Activated T-cell treated with anti-CD3 and anti-CD28 coated beads, Interleukin-2, amount 50 U/mL, for 72 hours (primary cell): ENCODE measurements at regions not wholly inside any gene's neighbourhood (a gene's known extent, or its start where the extent isn't known, plus 50 kb on each side); places are given as distances from the start of the nearest gene placed in this dataset.

Experiments used
- ATAC-seq, 2 donors: fragments of 150-1000 bp; cut with Tn5 transposase; replicated peaks in 1 of 2; 2 replicates each; pipeline ENCODE4 v1.10.0; 2021; ENCODE audit warnings: moderate library complexity in 2 of 2, mild to moderate bottlenecking in 1 of 2
- DNase-seq, 2 donors: peaks; one replicate each; pipeline ENCODE4 v3.0.0; 2021 to 2022; ENCODE audit warnings: mixed read lengths in 1 of 2
- H3K27ac Mint-ChIP-seq: one replicate; pipeline ENCODE4 v1.8.0; 2022; ENCODE audit warnings: mild to moderate bottlenecking, moderate library complexity, mixed read lengths
- H3K27me3 Mint-ChIP-seq: one replicate; pipeline ENCODE4 v1.8.0; 2022; ENCODE audit warnings: low read depth, mixed read lengths
- H3K36me3 Mint-ChIP-seq, 2 donors: one replicate each; pipeline ENCODE4 v1.8.0; 2022; ENCODE audit warnings: mixed read lengths in 2 of 2, mild to moderate bottlenecking in 1 of 2; ENCODE audit not compliant: insufficient read depth in 2 of 2
- H3K4me1 Mint-ChIP-seq: one replicate; pipeline ENCODE4 v1.8.0; 2022; ENCODE audit warnings: low read depth, mixed read lengths
- H3K4me3 Mint-ChIP-seq, 2 donors: one replicate each; pipeline ENCODE4 v1.8.0; 2022; ENCODE audit warnings: mild to moderate bottlenecking in 2 of 2, mixed read lengths in 2 of 2, moderate library complexity in 2 of 2
- H3K9me3 Mint-ChIP-seq, 2 donors: one replicate each; pipeline ENCODE4 v1.8.0; 2022; ENCODE audit warnings: mixed read lengths in 2 of 2

DNA sequence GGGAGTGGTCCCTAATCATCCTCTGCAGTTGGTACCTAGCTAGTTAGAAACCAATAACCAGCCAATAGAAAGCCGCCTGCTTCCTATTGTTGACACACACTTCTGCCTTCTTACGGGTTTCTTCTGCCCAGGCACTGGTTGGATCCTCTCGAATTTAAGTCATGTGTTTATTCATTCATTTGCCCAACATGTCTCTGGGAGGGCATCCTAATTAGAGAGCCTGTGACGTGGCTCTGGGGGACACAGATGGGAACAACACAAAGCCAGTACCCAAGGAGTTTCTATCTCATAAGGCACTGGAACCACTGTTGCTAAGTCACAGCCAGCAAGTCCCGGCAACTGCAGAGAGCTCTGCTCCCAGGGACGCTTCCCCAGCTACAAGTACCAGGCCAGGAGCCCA, 300.7 kb upstream of the TNRC6C start:
- Mint-ChIP-seq H3K9me3 (peaks cover 1 to 2% of the 10 kb centered on the region in 2 donors), H3K27ac (no peak overlapping the region), H3K36me3 (peaks cover 4 to 6% of the 10 kb centered on the region in 2 donors), H3K4me1 (peaks cover 10% of the 10 kb centered on the region), H3K4me3 (no peak overlapping the region), H3K27me3 (no peaks in the 10 kb centered on the region)
- DNase-seq (no peak), ATAC-seq (no peak)

DNA sequence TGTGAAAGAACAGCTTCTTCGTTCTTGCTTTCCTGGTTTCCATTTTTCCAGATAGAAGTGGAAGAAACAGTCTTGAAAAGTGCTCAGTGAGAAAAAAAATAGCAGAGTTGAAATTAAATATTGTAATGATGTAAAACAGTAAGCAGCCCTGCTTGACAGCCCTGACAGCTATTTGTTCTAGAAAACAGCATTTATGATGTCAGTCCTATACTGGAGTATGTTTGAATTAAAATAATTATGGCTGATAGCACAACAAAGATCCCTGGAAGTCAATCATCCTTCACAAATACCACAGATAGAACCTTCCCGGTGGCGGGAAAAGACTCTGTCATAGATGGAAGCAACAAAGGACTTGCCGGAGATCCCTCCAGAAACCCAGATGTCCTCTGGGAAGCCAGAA, 298.0 kb upstream of the TNRC6C start:
- H3K4me1 Mint-ChIP-seq, result peaks cover 11% of the 10 kb centered on the region
- ATAC-seq (no peak), DNase-seq (no peak)
- H3K27me3 Mint-ChIP-seq, result no peaks in the 10 kb centered on the region
- H3K9me3 Mint-ChIP-seq, result peaks cover 4 to 6% of the 10 kb centered on the region in 2 donors
- H3K27ac Mint-ChIP-seq, result no peak overlapping the region
- H3K36me3 Mint-ChIP-seq, result peaks cover 6 to 8% of the 10 kb centered on the region in 2 donors
- no peak overlapping the region for H3K4me3 Mint-ChIP-seq

DNA sequence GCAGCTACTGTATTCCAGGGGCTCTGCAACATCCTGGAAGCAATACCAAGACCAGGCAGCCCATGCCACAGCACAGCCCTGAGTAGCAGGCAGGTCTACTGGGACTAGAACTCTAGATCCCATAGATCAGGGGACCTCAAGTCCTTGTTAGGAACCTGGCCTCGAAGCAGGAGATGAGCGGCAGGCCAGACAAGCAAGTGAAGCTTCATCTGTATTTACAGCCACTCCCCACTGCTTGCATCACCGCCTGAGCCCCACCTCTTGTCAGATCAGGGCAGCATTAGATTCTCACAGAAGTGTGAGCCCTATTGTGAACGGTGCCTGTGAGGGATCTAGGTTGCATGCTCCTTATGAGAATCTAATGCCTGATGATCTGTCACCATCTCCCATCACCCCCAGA, 295.7 kb upstream of the TNRC6C start:
- Mint-ChIP-seq H3K4me3 (no peak overlapping the region), H3K27me3 (no peaks in the 10 kb centered on the region)

DNA sequence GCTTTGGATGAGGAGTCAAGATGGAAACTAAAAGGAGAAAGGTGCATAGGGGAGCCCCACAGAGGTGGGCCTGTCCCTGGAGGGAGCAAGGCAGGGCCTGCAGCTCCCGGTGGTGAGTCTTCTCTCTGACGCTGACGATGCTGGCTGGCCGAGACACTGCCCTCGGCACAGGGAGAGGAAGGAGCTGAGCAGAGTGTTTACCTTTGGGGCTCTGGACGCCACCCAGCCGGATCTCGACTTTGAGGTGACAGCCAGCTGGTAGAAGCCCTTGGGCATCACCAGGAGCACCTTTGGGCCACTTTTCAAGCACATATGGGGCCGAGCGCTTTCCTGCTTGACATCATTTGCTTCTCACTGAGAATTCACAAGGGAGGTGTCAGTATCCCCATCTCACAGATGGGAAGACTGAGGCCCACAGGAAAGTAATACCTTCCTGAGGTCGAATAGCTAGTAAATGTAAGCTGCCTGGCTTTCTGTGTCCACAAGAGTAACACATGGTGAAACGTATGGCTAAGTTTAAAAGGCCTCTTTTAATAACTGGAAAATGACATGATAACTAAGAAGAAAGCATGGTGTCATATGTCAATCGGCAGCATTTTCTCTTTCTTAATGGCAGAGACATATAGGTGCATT, 294.3 kb upstream of the TNRC6C start:
- ATAC-seq, result no peak
- Mint-ChIP-seq H3K27ac (no peak overlapping the region), H3K4me1 (peaks cover 42% of the 10 kb centered on the region), H3K36me3 (peaks cover 16 to 25% of the 10 kb centered on the region in 2 donors), H3K27me3 (no peaks in the 10 kb centered on the region), H3K4me3 (no peak overlapping the region), H3K9me3 (peaks cover 12 to 14% of the 10 kb centered on the region in 2 donors)
- no peak for DNase-seq

More for the DNA sequence above, 295.7 kb upstream of the TNRC6C start:
- Mint-ChIP-seq H3K4me1 (peaks cover 33% of the 10 kb centered on the region), H3K9me3 (peaks cover 6 to 10% of the 10 kb centered on the region in 2 donors), H3K27ac (no peak overlapping the region), H3K36me3 (peaks cover 13 to 19% of the 10 kb centered on the region in 2 donors)
- ATAC-seq (no peak), DNase-seq (no peak)

DNA sequence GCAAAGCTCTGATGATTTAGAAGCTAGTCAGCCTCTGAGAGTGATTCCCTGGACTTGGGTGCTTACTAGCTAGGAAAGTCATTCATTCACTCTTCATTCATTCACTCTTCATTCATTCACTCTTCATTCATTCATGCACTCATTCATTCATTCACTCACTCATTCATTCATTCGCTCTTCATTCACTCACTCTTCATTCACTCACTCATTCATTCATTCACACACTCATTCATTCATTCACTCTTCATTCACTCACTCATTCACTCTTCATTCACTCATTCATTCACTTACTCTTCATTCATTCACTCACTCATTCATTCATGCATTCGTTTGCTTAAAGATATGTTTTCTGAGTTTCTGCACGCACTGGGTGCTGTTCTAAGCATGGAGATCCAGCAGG, 292.7 kb upstream of the TNRC6C start:
- peaks cover 12 to 15% of the 10 kb centered on the region in 2 donors for H3K9me3 Mint-ChIP-seq
- H3K4me3 Mint-ChIP-seq, result peak overlapping the region; percentile 86 to 93
- DNase-seq, result no peak
- no peak for ATAC-seq
- no peaks in the 10 kb centered on the region for H3K27me3 Mint-ChIP-seq
- peak overlapping the region; percentile 71 for H3K27ac Mint-ChIP-seq
- peaks cover 41% of the 10 kb centered on the region for H3K4me1 Mint-ChIP-seq
- peaks cover 16 to 30% of the 10 kb centered on the region in 2 donors for H3K36me3 Mint-ChIP-seq

DNA sequence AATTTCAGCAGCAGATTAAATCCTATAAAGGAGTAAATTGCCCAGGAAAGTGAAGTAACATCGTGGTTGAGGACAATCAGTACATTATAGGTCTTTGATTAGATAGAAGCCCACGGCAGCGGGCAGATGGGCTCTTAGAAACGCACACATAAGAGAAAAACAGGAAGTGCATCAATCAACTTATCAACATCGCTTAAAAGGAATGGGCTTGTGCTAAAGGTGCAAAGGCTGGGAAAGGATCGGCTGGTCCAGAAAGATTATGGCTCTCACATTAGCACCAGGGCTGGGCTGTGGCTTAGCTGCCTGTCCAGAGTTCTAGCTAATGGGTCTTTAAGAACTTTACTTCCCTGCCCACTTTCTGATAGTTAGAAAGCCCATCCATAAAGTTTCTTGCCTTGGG, 292.0 kb upstream of the TNRC6C start:
- H3K4me1 Mint-ChIP-seq, result peaks cover 41% of the 10 kb centered on the region
- DNase-seq (no peak), ATAC-seq (peak; percentile 10 to 16)
- H3K9me3 Mint-ChIP-seq, result peaks cover 12 to 15% of the 10 kb centered on the region in 2 donors
- peaks cover 16 to 30% of the 10 kb centered on the region in 2 donors for H3K36me3 Mint-ChIP-seq
- H3K27ac Mint-ChIP-seq, result peak overlapping the region; percentile 71
- peak overlapping the region; percentile 86 to 93 for H3K4me3 Mint-ChIP-seq
- no peaks in the 10 kb centered on the region for H3K27me3 Mint-ChIP-seq

DNA sequence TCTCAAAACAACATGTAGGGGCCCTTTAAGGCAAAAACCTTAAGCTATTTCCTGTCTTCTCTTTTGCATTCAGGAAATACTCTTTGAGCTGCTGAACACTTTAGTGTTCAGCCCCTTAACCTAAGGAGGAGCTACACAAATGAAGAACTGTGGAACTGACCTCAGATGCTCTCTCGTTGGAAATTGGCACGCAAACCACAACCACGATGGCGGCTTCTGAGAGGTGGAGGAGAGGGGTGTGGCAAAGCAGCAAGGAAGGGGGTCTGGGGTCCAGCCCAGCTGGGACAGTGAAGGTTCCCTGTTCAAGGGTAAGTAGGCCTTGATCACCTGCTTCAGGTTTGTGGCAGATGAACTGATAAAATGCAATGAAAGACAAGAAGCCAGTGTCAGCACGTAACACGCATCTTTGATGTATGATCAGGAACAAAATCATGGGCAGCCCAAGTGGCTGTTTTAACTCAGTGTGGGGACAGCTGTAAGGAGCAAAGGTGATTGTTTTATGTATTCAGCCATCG, 291.6 kb upstream of the TNRC6C start:
- ATAC-seq (peak; percentile 91), DNase-seq (peak; percentile 79 to 82)
- H3K4me1 Mint-ChIP-seq, result peaks cover 41% of the 10 kb centered on the region
- H3K36me3 Mint-ChIP-seq, result peaks cover 16 to 30% of the 10 kb centered on the region in 2 donors
- H3K27me3 Mint-ChIP-seq, result no peaks in the 10 kb centered on the region
- peaks cover 12 to 15% of the 10 kb centered on the region in 2 donors for H3K9me3 Mint-ChIP-seq
- H3K27ac Mint-ChIP-seq, result peak overlapping the region; percentile 71
- H3K4me3 Mint-ChIP-seq, result peak overlapping the region; percentile 86 to 93

DNA sequence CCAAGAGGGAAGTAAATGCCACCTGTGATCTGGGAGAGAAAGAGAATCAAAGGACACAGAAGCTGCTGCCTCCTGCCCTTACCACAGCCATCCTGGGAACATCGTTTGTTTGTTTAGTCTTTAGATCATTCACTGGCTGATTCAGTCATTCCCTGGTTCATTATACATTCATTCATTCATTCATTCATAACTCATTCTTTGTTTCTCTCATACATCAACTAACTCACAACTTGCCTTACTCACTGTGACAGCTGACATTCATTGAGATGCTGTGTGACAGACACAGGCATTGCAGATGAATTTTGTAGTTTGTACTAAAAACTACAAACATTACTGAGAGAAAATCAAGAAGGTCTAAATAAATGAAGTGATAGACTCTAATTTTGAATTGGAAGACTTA, 291.0 kb upstream of the TNRC6C start:
- DNase-seq (peak in 1 of 2 donors; percentile 9), ATAC-seq (peak; percentile 56 to 72)
- Mint-ChIP-seq H3K36me3 (peaks cover 16 to 30% of the 10 kb centered on the region in 2 donors), H3K9me3 (peaks cover 12 to 15% of the 10 kb centered on the region in 2 donors), H3K4me1 (peaks cover 41% of the 10 kb centered on the region), H3K27ac (peak overlapping the region; percentile 71), H3K4me3 (peak overlapping the region; percentile 86 to 93), H3K27me3 (no peaks in the 10 kb centered on the region)

DNA sequence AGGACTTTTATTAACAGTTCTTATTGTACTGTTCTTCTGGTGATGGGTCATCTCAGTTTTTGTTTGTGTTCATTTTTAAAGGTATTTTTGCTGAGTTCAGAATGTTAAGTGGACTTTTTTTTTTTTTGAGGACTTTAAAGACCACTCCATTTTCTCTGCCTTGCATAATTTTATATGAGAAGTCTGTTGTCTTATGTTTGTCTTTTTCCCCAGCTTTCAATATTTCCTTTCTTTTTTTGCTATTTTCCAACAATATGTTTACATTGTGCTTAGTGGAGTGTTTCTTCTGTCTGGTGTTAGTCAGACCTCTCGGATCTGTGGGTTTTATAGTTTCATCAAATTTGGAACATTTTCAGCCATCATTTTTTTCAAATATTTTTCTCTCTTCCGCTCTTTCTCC, 290.0 kb upstream of the TNRC6C start:
- peaks cover 41% of the 10 kb centered on the region for H3K4me1 Mint-ChIP-seq
- H3K4me3 Mint-ChIP-seq, result peak overlapping the region; percentile 53 to 83
- ATAC-seq (no peak), DNase-seq (no peak)
- H3K36me3 Mint-ChIP-seq, result peaks cover 16 to 33% of the 10 kb centered on the region in 2 donors
- no peaks in the 10 kb centered on the region for H3K27me3 Mint-ChIP-seq
- H3K9me3 Mint-ChIP-seq, result peaks cover 12 to 15% of the 10 kb centered on the region in 2 donors
- peak overlapping the region; percentile 86 for H3K27ac Mint-ChIP-seq

DNA sequence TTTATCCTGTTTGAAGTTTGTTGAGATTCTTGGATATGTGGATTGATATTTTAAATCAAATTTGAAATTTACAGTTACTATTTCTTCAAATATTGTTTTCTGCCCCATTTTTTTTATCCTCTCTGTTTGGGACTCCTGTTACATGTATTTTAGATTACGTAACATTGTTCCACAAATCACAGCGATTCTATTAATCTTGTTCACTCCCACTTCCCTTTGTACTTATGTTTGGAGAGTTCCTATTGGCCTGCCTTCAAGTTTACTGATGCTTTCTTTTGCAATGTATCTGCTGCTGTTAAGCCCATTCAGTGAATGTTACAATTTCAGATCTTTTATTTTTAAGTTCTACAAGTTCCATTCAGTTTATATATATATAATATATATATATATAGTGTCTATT, 288.3 kb upstream of the TNRC6C start:
- H3K4me1 Mint-ChIP-seq, result peaks cover 38% of the 10 kb centered on the region
- peaks cover 11 to 12% of the 10 kb centered on the region in 2 donors for H3K9me3 Mint-ChIP-seq
- H3K36me3 Mint-ChIP-seq, result peaks cover 21 to 32% of the 10 kb centered on the region in 2 donors
- ATAC-seq, result no peak
- DNase-seq, result no peak
- no peak overlapping the region for H3K4me3 Mint-ChIP-seq
- H3K27me3 Mint-ChIP-seq, result no peaks in the 10 kb centered on the region
- peak overlapping the region; percentile 69 for H3K27ac Mint-ChIP-seq

DNA sequence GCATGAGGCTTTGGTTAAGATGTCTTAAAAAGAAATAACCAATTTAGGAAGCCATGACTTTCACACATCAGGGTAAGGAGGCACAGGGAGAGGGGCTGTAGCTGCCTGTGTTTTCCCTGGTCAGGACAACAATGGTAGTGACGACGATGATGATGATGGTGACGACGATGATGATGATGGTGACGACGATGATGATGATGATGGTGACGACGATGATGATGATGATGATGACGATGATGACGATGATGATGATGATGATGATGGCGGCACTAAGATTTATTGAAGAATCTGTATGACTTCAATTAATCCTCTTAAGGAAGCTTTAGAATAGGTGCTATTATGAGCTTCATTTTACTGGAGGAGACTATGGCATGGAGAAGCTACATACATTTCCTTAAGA, 284.1 kb upstream of the TNRC6C start:
- H3K27me3 Mint-ChIP-seq, result no peaks in the 10 kb centered on the region
- peaks cover 6% of the 10 kb centered on the region in 2 donors for H3K36me3 Mint-ChIP-seq

DNA sequence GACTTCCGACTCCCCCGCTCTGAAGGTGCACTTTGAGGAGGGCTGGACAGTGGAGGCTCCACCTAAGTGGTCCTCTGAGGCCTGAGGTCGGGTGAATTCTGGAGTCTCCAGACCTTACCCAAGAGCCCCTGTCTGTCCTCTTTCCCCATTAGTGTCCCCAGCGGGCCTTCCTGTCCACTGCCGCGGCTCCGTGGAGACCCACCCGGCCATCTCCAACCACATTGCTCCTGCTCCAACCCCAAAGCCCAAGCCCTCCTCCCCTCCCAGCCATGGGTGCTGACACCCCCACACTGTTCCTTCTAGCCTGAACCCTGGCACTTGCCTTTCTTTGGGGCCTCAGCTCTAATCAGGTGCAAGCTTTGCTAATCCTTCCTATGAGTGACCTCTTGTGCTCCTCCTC, 283.1 kb upstream of the TNRC6C start:
- H3K4me1 Mint-ChIP-seq, result no peaks in the 10 kb centered on the region
- H3K27me3 Mint-ChIP-seq, result no peaks in the 10 kb centered on the region
- no peak for DNase-seq
- peaks cover 2 to 4% of the 10 kb centered on the region in 2 donors for H3K36me3 Mint-ChIP-seq
- ATAC-seq, result no peak
- H3K4me3 Mint-ChIP-seq, result no peak overlapping the region
- H3K9me3 Mint-ChIP-seq, result no peaks in the 10 kb centered on the region
- H3K27ac Mint-ChIP-seq, result no peak overlapping the region

More for the DNA sequence above, 284.1 kb upstream of the TNRC6C start:
- ATAC-seq, result no peak
- Mint-ChIP-seq H3K27ac (no peak overlapping the region), H3K4me1 (peaks cover 4% of the 10 kb centered on the region), H3K4me3 (no peak overlapping the region), H3K9me3 (peaks cover 0 to 1% of the 10 kb centered on the region in 2 donors)
- no peak for DNase-seq

DNA sequence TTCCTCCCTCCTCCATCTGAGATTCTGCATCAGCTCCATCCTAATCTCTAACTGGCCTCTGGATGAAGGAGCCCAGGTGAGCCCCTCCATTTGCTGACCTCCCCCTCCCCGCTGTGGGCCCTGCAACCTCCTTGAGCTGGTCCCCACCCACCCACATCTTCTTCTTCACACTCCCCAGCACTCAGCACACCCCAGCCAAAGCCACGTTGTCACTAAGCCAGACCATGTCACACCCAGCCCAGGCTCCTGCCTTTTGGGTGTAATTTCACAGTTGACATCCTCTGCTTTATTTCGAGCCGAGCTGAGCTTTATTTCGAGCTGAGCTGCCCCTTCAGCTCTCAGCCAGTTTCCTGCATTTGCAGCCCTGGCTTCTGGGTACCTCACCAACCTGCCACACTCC, 282.7 kb upstream of the TNRC6C start:
- H3K4me1 Mint-ChIP-seq, result no peaks in the 10 kb centered on the region
- no peaks in the 10 kb centered on the region for H3K27me3 Mint-ChIP-seq
- no peaks in the 10 kb centered on the region for H3K9me3 Mint-ChIP-seq
- H3K27ac Mint-ChIP-seq, result no peak overlapping the region
- H3K4me3 Mint-ChIP-seq, result no peak overlapping the region
- ATAC-seq (no peak), DNase-seq (no peak)
- peaks cover 2 to 4% of the 10 kb centered on the region in 2 donors for H3K36me3 Mint-ChIP-seq
